HG03520 (cell line): ENCODE measurements at regions not wholly inside any gene's neighbourhood (a gene's known extent, or its start where the extent isn't known, plus 50 kb on each side); places are given as distances from the start of the nearest gene placed in this dataset.
A peak's percentile ranks its signal among the peaks of the same experiment; 100 is the strongest.

Source experiments
- ATAC-seq: cut with Tn5 transposase; IDR thresholded peaks from one replicate; pipeline ENCODE4 v1.9.1; 2021; ENCODE audit warnings: mild to moderate bottlenecking, moderate library complexity; ENCODE audit not compliant: unreplicated experiment

DNA sequence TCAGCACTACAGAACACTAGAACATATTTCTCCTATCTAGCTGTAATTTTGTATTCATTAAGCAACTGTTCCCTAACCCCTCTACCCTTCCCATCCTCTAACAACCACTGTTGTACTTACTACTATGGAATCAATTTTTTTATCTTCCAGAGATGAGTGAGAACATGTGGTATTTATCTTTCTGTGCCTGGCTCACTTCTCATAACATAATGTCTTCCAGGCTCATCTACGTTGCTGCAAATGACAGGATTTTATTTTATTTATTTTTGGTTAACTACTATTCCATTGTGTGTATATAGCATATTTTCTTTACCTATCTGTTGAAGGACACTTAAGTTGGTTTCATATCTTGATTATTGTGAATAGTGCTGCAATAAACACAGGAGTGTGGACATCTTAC is 200.9 kb upstream of the CHRM2 start:
- ATAC-seq: no peak

DNA sequence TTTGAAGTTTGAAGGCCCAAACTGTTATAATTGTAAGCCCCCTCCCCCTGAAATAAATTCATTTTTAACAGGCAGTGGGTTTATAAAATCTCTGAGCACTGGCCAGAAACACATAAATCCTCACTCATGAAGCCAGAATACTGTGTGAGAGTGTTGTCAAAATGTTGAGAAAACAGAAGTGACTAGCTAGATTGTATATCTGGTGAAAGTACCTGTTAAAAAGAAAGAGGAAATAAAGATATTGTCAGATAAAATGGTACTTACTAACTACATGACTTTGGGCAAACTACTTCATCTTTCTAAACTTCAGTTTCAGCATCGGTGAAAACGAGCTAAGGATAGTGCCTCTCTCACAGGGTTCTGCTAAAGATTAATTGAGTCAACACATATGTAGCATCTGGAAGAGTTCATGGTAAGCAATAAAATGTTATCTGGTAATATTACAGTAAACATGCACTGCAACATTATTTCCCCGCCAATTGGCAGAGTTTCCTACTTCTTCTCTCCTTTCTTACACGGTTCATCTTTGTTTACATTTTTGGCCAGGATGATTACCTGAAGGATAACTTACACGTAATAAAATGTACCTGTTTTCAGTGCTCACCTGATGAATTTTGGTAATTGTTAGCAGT is 202.5 kb upstream of the CHRM2 start:
- no peak for ATAC-seq

DNA sequence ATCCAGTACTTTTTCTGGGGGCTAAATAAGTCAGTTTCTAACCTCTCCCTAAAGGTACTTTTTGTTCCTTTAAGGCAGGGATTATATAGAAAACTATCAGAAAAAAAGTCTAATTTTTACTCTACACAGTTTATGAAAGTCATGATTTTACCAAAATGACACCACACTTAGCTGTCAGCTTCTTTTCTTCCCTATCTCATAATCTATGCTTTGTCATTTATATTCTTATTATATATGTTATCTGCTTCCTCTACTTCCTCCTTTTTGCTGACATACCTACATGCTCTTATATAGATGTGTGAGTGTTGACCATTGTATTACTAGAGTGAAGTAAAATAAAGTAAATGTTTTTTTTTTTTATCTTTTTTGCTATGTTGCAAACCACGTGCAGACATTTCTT is 203.9 kb upstream of the CHRM2 start:
- ATAC-seq: no peak

DNA sequence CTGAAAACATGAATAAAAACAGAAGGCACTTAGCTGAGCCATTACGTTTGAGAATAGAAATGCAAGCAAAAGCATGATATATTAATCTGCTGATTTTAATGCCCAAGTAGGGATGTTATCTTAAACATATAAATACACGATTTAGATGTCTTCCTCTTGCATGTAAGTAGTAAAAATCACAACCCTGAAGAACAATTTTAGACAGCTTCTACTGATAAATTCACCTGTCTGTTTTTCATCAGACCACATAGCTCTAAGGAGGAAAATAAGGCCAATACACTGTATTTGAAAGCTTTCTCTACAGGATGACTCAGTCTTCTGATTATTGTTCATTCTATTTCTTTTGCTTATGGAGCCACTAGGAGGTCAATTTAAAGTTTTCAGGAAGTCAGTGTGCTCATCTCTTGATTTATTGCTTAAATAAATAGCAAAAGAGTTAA is 210.9 kb upstream of the CHRM2 start:
- no peak for ATAC-seq

DNA sequence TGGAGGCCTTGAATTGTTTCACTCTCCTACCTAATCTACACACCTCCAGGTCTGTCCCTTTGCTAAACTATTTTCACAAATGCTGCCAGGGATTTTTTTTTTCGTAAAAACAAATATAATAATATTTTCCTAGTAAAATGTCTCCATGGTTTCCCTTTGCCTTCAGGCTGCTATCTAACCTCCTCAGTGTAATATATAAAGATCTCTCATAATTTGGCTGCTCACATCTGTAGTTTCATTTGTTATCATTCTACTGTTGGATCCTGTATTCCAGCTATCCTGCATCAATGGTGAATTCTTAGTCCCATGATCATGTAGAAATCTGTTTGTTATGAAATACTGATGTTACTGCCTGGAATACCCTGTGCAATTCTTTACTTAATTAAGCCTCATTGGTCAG is 211.9 kb upstream of the CHRM2 start:
- ATAC-seq: no peak

DNA sequence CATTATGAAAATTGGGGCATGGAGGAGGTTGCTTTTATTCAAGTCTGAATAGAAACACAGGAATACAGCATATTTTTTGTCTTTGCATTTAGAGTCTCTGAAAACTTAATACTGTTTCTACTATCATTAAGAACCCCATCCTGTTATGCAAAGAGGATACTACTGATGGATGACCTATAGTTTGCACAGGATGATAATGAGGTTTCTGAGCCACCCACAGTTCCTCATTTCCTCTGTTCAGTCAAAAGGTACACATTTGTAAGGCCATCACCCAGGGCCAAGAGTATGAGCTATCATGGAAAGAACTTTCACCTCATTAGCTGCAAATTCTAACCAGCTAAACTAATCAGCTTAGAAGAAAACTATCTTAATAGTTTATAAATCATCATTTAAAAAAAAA is 213.0 kb upstream of the CHRM2 start:
- ATAC-seq: peak; percentile 45

DNA sequence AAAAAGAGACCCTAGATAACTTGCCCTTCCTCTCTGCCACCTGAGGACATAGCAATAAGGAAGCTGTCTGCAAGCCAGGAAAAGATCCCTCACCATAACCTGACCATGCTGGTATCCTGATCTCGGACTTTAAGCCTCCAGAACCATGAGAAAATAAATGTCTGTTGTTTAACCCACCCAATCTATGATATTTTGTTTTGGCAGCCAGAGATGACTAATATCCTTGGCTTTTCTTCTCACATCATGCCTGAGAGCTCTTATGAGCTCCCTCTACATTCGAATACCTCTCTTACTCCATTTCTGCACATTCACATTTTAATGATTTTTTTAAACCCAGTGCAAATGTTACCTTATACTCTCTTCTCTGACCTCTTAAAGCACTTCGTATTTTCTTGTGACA is 214.0 kb upstream of the CHRM2 start:
- ATAC-seq: no peak

DNA sequence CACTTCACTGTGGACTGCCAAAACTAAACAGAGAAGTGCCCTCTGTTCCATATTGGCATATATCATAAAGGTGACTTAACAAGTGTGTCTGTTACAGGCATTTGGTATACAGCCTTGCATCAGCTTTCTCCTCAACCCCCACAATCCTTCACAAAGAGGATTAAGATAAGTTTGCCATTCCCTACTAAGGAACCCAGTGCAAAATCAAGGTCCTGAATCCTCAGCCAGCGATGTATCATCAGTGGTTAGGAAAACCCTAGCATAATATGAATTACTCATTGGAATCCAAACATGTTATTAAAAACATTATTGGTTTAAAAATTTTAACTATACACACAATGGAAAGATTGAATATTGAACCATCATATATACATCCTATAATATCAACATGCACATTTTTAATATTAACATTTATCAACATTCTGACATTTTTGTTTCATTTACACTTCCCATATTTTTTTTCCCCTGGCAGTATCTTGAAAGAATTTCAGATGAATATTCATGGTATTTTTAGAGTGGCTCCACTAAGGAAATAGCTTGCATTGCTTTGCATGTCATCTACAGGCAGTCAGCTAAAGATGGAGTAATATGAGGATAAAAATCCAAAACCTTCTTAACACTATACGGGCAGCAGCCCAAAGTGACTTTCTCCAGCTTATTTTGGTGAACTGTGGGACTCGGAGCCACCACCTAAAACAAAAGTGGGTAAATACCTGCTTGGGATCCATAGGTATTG is 215.6 kb upstream of the CHRM2 start:
- ATAC-seq: no peak

DNA sequence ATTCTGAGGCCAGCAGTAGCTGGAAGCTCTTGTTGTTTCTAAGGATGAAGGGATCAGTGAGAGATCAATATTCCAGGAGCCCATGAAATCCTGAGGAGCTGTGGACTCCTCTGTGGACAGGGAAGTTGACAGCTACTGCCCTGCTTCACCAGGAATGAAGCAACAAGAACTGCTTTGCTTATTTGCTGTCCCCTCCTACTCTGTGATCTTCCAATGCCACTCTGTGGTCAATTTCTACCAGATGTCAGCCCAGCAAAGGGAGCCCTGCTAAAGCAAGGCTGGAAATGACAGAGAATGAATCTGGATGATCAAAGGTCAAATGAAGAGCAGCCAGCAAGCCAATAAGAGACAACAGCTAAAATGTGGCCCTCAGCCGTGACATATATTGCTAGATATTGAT is 227.5 kb upstream of the CHRM2 start:
- no peak for ATAC-seq

DNA sequence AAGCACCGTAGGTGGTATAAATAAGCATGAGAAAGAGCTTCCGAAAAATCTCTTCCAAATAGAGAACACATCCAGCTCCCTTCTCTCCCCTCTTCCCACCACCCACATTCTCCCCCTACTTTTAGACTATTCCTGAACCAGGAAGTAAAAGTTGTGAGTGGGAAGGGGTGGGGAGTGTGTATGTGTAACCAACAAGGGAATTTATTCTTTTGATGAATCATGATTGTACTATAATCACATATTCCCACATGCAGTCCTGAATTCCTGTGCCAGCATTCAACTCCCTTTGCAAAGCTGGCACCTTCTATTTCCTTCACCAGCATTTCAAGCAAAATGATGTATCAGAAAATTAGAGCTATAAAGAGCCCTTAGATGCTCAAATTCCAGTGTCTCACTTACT is 230.6 kb upstream of the CHRM2 start:
- ATAC-seq: no peak

DNA sequence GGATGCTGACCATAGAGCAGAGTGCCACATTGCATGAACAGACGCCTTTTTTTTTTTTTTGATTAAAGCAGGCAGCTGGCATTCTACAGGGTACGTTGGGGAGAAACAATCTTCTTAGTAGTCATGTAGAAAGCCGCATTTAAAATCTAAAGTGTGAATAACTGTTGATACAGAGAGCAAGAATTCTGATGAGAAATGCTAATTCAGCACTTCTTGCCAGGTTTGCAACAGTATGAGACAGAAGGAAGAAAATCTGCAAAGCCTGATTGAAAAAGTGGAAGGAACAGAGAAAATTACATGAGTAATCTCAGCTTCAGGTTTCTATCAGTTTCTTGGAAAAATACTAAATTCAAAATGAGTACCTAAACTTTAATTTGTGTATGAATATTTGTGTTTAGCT is 232.7 kb upstream of the CHRM2 start:
- no peak for ATAC-seq

DNA sequence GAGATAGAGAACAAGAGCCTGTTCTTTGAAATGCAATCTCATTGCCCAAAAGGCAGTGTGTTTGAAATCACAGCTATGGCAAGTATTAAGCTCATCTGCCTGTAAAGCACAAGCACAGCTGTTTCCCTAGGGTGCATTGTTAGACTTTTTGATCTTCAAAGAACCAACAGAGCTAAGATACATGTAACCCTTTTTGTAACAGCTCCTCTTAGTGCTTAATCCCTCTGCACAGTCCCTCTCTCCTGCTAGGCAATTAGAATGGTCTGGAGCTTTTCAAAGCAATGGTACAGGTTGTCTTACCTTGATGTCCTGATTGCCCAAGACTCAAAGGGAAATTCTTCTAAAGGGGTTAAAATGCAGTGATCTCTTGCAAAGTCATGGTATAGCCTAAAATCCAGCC is 249.6 kb upstream of the CHRM2 start:
- no peak for ATAC-seq

DNA sequence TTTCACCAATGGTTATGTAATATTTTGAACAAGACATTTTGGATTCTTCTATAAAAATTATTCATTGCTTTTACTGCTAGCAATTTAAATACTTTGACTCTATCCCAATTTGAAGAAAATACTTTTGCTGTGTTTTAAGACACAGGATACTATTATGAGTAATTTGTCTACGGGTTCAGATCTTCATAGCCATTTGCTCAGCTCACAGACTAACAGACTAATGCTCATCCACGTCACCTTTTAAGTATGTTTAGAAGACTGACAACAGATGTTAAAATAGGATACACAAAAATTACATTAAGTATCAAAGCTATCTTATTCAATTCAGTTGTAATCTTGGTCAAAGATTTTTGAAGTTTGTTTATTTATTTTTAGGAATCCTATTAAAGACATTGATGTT is 251.3 kb upstream of the CHRM2 start:
- ATAC-seq: no peak

DNA sequence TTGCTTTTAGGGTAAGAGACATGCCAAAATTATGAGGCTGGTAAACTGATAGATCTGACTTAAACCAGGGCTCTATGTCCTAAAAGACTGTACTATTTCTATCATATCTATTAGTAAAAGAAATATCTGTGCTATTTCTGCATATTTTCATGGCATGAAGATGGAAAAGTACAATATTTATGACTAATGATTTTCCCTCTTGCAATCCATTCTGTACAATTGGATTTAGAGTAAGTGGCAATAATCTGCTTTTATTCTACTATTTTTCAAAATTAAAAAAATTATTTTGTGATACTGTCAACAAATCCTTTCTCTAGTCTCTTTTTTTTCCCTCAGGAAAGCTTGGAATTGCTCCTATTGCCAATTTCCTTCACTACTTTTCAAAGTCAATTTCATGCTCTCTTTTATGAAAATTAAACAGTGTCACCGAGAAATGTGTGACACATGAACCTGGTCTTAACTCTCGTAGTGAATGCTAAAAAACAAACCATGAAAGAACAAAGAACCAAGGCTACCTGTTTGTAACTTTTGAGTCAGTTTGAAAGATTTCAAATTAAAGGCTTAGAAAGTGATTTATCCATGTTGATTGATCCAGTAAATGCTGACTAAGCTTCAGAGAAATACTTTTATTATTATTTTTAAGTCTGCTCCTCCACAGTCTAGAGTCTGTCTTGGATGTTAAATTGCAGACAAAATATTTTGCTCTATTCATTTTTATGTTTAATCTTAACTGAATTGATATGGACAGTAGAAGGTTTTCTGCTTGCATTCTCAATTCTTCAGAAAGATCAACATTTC is 262.7 kb upstream of the CHRM2 start:
- ATAC-seq: no peak

DNA sequence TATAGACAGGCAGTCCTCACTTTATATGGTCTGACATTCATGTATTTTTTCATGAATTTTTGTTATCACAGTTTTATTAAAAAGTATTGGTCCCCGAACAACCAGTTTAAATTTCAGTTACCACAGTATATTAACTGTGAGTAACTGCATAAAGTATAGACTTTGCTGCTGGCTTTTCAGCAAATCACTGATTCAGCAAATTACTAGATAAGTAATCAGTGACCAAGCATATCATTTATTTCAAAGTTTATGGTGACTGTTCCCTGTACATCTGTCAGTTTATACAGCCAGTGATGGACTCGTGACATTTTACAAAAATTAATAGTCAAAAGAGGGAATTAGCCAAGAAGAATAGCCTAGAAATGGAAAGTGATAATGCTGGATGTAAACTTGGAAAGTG is 266.7 kb upstream of the CHRM2 start:
- ATAC-seq: no peak

DNA sequence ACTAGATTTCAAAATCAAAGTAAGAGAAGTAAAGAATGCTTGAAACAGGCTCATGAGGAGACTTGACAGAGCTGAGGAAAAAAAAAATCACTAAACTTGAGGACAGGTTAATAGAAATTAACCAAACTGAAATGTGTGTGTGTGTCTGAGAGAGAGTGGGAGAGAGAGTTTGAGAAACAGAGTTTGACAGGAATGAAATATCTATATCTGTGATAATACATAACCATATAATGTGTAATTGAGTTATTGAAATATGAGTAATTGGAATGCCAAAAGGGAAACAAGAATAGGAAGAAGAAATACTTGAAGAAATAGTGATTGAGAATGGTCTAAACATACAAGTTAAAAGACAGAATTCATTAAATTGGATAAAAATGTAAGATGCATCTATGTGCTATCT is 268.0 kb upstream of the CHRM2 start:
- no peak for ATAC-seq

DNA sequence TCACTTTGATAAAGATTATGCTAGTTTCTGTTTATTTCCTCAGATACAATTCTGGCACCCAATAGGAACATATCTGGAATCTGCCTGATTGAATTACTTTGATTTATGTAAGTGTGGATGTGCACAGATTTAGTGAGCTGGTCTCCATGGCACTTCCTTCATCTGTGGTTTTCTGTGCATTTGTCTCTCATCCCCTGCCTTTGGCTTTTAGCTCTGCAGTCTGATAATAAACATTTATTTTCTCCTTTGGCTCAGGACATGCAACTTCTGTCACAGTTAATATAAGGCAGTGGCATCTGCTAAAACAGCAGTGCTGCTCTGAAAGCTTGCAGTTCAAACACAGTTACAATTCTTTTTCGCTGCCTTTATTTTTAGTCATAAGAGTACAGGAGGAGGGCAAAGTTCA is 273.7 kb upstream of the CHRM2 start:
- no peak for ATAC-seq

DNA sequence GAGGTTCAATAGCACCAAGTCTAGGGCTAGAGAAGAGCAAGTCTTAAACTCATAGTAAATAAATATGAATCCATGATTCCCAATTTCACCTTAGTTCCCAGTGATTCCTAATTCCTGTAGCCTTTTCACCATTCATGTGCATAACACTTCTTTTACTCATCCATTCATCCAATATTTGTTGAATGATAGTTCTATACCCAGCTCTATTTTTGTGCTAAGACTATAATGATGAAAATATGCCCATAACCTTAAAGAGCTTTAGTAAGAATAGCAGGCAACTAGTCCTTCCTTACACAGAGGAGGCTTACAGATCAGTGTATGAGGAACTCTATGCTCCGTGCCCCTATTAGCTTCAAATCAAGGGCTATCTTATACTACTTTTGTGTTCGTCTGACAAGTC is 280.2 kb upstream of the CHRM2 start:
- no peak for ATAC-seq

DNA sequence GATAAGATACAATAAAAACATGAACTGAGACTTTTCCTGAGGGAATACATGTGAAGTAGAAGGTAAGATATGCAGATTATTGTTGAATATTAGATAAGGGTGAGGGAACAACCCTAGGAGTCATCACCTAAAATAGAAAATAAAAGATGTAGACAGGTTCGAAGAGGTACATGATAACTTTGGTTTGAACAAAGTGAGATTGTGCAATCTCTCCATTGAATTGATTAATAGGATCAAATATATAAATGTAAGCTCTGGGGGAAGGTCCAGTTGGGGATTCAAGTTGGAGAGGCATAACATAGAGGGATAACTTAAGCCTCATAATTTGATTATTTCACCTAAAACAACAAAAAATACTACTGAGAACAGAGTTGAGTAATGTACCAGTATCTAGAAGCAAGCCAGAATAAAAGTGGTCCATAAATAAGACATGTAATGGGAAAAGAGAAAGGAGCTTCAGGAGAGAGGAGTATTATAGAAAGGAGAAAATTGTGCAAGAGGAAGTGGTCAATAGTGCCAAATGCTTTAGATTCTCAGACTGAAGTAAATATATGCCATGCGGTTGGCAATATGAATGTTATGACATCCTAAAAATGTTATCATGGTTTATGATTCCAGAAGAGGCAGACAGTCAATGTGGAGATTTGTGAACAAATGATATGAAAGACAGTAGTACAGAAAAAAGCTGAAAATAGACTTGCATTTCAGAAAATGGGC is 282.3 kb upstream of the CHRM2 start:
- ATAC-seq: no peak

DNA sequence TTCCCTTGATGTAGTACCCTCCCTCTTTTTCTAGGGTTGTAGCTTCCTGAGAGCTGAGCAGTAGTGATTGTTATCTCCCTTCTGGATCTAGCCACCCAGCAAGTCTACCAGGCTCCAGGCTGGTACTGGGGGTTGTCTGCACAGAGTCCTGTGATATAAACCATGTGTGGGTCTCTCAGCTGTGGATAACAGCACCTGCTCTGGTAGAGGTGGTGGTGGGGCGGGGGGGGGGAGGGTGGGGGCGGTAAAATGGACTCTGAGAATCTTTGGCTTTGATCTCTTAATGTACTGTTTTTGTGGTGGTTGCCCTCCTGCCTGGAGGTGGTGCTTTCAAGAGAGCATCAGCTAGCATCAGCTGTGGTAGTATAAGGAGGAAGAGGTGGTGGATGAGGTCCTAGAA is 302.0 kb upstream of the CHRM2 start:
- no peak for ATAC-seq

DNA sequence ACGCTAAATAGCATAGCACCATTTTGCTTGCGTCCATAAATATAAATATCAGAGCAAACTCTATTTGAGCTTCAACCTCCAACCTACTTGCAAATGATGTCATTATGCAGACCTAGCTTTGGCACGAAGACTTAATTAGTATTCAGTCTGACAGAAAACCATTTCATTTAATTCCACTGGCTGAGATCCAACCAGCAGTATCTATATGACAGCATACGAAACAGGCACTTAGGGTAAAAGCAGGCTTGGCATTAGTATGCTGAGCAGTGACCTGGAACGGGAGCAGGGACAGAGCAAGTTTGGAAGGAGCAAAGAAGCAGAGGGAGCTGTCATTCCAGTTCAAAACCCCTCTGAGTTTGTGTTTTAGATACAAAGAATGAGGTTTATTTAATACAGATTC is 312.5 kb upstream of the CHRM2 start:
- no peak for ATAC-seq
